Endothelial cell of umbilical vein (primary cell): ENCODE measurements at regions not wholly inside any gene's neighbourhood (a gene's known extent, or its start where the extent isn't known, plus 50 kb on each side); places are given as distances from the start of the nearest gene placed in this dataset.

Experiments
- BruUV-seq: library from RNA; stranded (reverse); fragments of 400-500 nt; replicated peaks from 2 replicates; lab custom pipeline; 2021; lab: Mats Ljungman, UMichigan
- CTCF ChIA-PET: fragments of 300-600, 350-600 bp; sonication (Branson Sonifier 250); formaldehyde crosslinking; loops from one replicate; lab custom pipeline; 2021; ENCODE audit warnings: antibody characterized with exemption, inconsistent platforms; lab: Charles Lee
- POLR2A ChIA-PET: fragments of 300-600, 350-600 bp; sonication (Branson Sonifier 250); formaldehyde crosslinking; loops from one replicate; lab custom pipeline; 2021; ENCODE audit warnings: antibody characterized with exemption, inconsistent platforms; lab: Charles Lee
- DNase-seq: peaks from one replicate; pipeline ENCODE4 v3.0.0-alpha.2; 2011; ENCODE audit warnings: low read depth, low spot score
- FAIRE-seq: peaks from 2 replicates; lab custom pipeline; 2011; peaks lifted over from hg19 to GRCh38; lab: Jason Lieb, UNC
- H2AFZ ChIP-seq: 2 replicates; pipeline ENCODE4 v1.6.0; 2012; ENCODE audit warnings: low read depth, low read length, control low read depth, inconsistent platforms
- H3K27ac ChIP-seq: 2 replicates; pipeline ENCODE4 v1.5.1; 2011; ENCODE audit warnings: low read depth, mild to moderate bottlenecking, control low read depth, low read length, moderate library complexity; ENCODE audit not compliant: insufficient read depth
- H3K27me3 ChIP-seq, 2 experiments: 2 replicates each; pipeline versions ENCODE4 v1.6.0 to v1.6.1; 2011; ENCODE audit warnings: low read length in 2 of 2, mixed read lengths in 1 of 2; ENCODE audit not compliant: control insufficient read depth in 2 of 2, insufficient read depth in 2 of 2
- H3K36me3 ChIP-seq, 2 experiments: 2 replicates in 1 of 2; 3 replicates in 1 of 2; pipeline ENCODE4 v1.5.1; 2011; ENCODE audit warnings: low read length in 2 of 2, mild to moderate bottlenecking in 1 of 2, moderate library complexity in 1 of 2; ENCODE audit not compliant: control insufficient read depth in 2 of 2, insufficient read depth in 2 of 2; ENCODE audit errors: extremely low read depth in 1 of 2
- H3K4me1 ChIP-seq: 3 replicates; pipeline ENCODE4 v1.5.1; 2011; ENCODE audit warnings: mild to moderate bottlenecking, low read length; ENCODE audit not compliant: control insufficient read depth, insufficient read depth; ENCODE audit errors: extremely low read depth
- H3K4me2 ChIP-seq: 2 replicates; pipeline ENCODE4 v1.6.1; 2011; ENCODE audit warnings: low read length, control low read depth, mixed read lengths; ENCODE audit not compliant: insufficient read depth
- H3K4me3 ChIP-seq, 3 experiments: fragments of 200-600 bp in 1 of 3; sonication (generic), shearing (Covaris generic) in 1 of 3; replicated peaks in 1 of 3; 2 replicates each; pipeline ENCODE4 v1.5.1; 2011 to 2016; ENCODE audit warnings: control low read depth in 3 of 3, low read length in 3 of 3, mild to moderate bottlenecking in 2 of 3, inconsistent platforms in 1 of 3, low read depth in 1 of 3, moderate library complexity in 1 of 3; ENCODE audit not compliant: insufficient read depth in 1 of 3
- H3K79me2 ChIP-seq: 2 replicates; pipeline ENCODE4 v1.6.0; 2012; ENCODE audit warnings: low read length, inconsistent platforms; ENCODE audit not compliant: control insufficient read depth, insufficient read depth
- H3K9ac ChIP-seq: replicated peaks from 2 replicates; pipeline ENCODE3; 2011; ENCODE audit warnings: low read length, control low read depth; ENCODE audit not compliant: insufficient read depth; ENCODE audit errors: extremely low read depth
- H3K9me1 ChIP-seq: replicated peaks from 3 replicates; pipeline ENCODE4 v1.6.0; 2011; ENCODE audit warnings: mild to moderate bottlenecking, low read length; ENCODE audit not compliant: control insufficient read depth, insufficient read depth; ENCODE audit errors: extremely low read depth
- H3K9me3 ChIP-seq: replicated peaks from 2 replicates; pipeline ENCODE4 v1.5.1; 2012; ENCODE audit warnings: low read length, inconsistent platforms; ENCODE audit not compliant: control insufficient read depth, insufficient read depth
- H4K20me1 ChIP-seq: replicated peaks from 2 replicates; pipeline ENCODE3; 2011; ENCODE audit warnings: mild to moderate bottlenecking, low read length; ENCODE audit not compliant: control insufficient read depth, insufficient read depth; ENCODE audit errors: extremely low read depth
- CTCF ChIP-seq, 2 donors: IDR thresholded peaks; 1 replicate in 1 of 2; 2 replicates in 1 of 2; pipeline ENCODE4 v1.5.1; 2011; ENCODE audit warnings: low read length in 2 of 2, mild to moderate bottlenecking in 2 of 2, moderate library complexity in 2 of 2, control low read depth in 1 of 2, inconsistent platforms in 1 of 2, low read depth in 1 of 2; ENCODE audit not compliant: insufficient read depth in 1 of 2; ENCODE audit errors: extremely low read depth in 1 of 2
- EZH2 ChIP-seq: IDR thresholded peaks from 2 replicates; pipeline ENCODE4 v1.6.1; 2012; ENCODE audit warnings: borderline replicate concordance, low read depth, mild to moderate bottlenecking, moderate library complexity, low read length, inconsistent platforms; ENCODE audit not compliant: severe bottlenecking
- FOS ChIP-seq: IDR thresholded peaks from 2 replicates; pipeline ENCODE4 v1.6.1; 2011; ENCODE audit warnings: mild to moderate bottlenecking, low read length, moderate library complexity, borderline replicate concordance; ENCODE audit not compliant: insufficient read depth
- GATA2 ChIP-seq: IDR thresholded peaks from 2 replicates; pipeline ENCODE4 v1.7.0; 2011; ENCODE audit warnings: low read depth, mild to moderate bottlenecking, moderate library complexity, mixed read lengths, low read length; ENCODE audit not compliant: insufficient read length, insufficient read depth
- JUN ChIP-seq: IDR thresholded peaks from 2 replicates; pipeline ENCODE4 v1.6.1; 2011; ENCODE audit warnings: borderline replicate concordance, low read depth; ENCODE audit not compliant: insufficient read length, insufficient read depth
- MAX ChIP-seq: IDR thresholded peaks from 2 replicates; pipeline ENCODE4 v1.6.1; 2011; ENCODE audit not compliant: insufficient read depth, insufficient read length
- MYC ChIP-seq: IDR thresholded peaks from one replicate; pipeline ENCODE4 v1.6.1; 2011; ENCODE audit warnings: mild to moderate bottlenecking, low read depth, low read length
- POLR2A ChIP-seq: IDR thresholded peaks from 2 replicates; pipeline ENCODE4 v1.6.1; 2012; ENCODE audit warnings: low read depth, mild to moderate bottlenecking, control low read depth, low read length
- POLR2AphosphoS5 ChIP-seq: IDR thresholded peaks from 2 replicates; pipeline ENCODE4 v1.6.1; 2012; ENCODE audit warnings: low read depth, mild to moderate bottlenecking, control low read depth, low read length, moderate library complexity; ENCODE audit not compliant: insufficient read depth
- dilution Hi-C: fragments of 300-500 bp; cut with MboI; formaldehyde crosslinking; loops from one replicate; pipeline ENCODE4 v1.15.0; 2019; ENCODE audit warnings: low sequenced_read_pairs; ENCODE audit not compliant: extremely low pct_ligation_motif_present
- intact Hi-C: fragments of 100-400 bp; cut with micrococcal nuclease; formaldehyde crosslinking; loops from one replicate; pipeline ENCODE4 v1.10.0; 2022

GRCh38 chr6:169081248-169081647 lies 172.4 kb downstream of the THBS2 start:
- Histone ChIP-seq H3K27me3 (no peaks in the 10 kb centered on the region), H3K4me3 (no peak overlapping the region), H3K9me1 (no peaks in the 10 kb centered on the region), H3K27ac (no peak overlapping the region), H3K79me2 (no peaks in the 10 kb centered on the region), H4K20me1 (no peaks in the 10 kb centered on the region), H3K9ac (no peak overlapping the region), H3K4me2 (no peak overlapping the region), H3K4me1 (no peaks in the 10 kb centered on the region), H3K9me3 (no peaks in the 10 kb centered on the region), H2AFZ (no peak overlapping the region), H3K36me3 (no peaks in the 10 kb centered on the region)
- CTCF ChIA-PET, result no interaction called here
- intact Hi-C loops (no loop called here), dilution Hi-C loops (no loop called here)
- TF ChIP-seq JUN (no peak), CTCF (IDR thresholded peaks at IDR 0.05; ENCODE audit: extremely low read depth in 1 of 2, insufficient read depth in 1 of 2, low read depth in 1 of 2, low read length in 2 of 2) (no peak), GATA2 (no peak), MYC (no peak), POLR2AphosphoS5 (no peak), EZH2 (no peak), POLR2A (no peak), FOS (no peak), MAX (no peak)
- no peak for FAIRE-seq
- POLR2A ChIA-PET, result no interaction called here
- no TSS peak for BruUV-seq
- DNase-seq, result no peak
